ENCODE measurements at regions not wholly inside any gene's neighbourhood (a gene's known extent, or its start where the extent isn't known, plus 50 kb on each side); places are given as distances from the start of the nearest gene placed in this dataset.

DNA sequence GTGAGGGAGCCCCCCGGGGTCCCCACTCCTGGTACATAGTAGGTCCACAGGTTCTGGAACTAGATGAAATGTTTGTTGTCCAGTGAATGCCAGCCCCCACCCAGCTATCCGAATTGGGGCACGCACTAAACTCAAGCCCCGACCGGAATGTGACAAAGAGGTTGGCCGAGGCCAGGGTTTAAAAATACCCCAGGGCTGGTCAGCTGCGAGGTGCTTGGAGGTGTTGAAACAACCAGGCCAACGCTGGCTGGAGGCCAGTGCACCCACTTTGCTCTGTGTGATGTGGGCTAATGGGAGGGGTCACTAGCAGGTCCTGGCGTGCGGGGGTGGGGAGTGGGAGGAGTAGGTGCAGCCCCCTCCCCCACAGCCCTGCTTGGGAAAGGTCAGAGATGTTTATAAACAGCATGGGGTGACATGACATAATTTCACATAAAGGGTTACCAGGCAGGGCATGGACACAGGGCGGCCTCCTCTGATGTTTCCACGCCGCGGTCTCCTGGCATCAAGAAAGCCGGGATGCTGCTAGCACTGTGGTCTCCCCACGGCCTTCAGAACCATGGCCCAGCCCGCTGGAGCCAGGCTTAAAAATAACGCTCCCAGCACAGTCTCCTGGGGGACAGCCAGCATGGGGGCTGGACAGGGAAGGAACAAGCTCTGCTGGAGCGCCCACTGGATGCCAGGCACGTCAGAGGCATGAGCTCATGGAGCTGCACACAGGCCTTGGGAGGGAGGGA, 111.2 kb upstream of the PTPN1 start:
- DNase-seq (ENCODE audit: low read depth in 4 of 4, low spot score in 2 of 4), result no peak

DNA sequence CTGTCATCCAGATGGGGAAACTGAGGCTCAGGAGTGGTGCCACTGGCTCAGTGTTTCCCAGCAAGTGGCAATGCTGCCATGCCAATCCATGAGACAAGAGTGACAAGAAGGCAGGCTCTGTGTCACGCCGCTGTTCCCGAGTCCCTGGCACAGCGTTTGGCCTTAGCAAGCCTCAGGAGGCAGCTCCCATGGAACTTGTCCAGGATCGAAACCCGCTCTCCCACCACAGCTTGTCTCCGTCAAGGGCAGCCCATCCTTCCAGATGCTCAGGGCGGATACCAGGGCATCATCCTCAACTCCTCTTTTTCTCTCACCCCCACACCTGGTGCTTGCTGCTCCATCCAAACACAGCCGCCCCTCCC, 110.6 kb upstream of the PTPN1 start:
- DNase-seq (ENCODE audit: low read depth in 4 of 4, low spot score in 2 of 4), result no peak

DNA sequence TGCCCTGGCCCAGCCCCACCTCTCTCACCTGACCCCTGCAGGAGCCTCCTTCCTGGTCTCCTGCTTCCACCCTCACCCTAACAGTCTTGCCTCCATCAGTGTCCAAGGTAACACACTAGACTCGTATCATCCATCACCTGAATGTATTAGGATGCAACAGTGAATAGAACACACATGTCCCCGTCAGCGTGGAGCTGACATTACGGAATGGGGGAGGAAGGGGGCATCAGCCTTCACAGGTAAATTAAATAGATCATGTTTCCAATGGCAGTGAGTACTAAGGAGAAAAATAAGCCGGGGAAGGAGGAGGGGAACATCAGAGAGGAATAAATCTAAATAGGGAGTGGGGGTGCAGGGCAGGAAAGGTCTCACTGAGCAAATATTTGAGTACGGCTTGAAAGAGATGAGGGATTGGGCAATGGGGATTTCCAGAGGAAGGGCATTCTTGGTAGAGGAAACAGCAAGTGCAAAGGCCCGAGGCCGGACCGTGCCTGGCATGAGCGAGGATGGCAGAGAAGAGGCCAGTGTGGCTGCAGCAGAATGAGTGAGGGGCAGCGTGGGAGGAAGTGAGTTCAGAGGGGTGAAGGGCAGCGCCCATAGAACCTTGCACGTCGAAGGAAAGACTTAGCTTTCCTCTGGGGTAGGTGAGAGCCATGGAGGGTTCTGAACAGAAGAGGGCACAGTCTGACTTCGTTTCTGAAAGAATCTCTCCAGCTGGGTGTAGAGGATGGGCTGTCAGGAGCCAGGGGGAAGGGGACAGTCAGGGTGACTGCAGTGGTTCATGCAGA, 110.1 kb upstream of the PTPN1 start:
- DNase-seq (ENCODE audit: low read depth in 4 of 4, low spot score in 2 of 4), result no peak

DNA sequence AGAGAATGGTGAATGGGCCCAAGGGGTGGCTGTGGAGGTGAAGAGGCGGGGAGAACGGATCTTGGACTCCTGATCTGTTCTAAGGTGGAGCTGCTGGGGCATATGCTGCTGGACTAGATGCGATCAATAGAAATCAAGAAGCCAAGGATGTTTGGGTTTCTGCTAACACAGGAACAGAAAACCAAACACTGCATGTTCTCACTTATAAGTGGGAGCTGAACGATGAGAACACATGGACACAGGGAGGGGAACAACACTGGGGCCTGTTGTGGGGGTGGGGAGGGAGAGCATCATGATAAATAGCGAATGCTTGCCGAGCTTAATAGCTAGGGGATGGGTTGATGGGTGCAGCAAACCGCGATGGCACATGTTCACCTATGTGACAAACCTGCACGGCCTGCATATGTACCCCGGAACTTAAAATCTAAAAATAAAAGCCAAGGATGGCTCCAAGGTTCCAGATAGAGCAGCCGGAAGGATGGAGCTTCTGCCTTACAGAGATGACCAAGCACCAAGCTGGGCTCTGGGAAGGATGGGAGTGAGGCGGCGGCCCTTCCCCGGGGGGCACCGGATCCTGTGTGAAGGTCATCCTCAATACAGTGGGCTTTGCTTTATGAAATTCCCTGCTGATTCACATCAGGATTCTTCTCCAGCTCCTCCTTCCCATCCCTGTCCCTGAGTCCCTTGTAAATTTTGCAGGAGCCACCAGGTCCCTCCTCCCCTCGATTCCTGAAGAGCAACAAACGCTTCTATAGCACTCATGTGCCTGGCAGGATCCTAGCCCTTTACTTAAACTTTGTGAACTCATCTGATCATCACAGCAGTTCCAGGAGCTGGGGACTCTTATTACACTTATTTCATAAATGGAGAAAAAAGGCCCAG, 109.2 kb upstream of the PTPN1 start:
- DNase-seq (ENCODE audit: low read depth in 4 of 4, low spot score in 2 of 4), result no peak

DNA sequence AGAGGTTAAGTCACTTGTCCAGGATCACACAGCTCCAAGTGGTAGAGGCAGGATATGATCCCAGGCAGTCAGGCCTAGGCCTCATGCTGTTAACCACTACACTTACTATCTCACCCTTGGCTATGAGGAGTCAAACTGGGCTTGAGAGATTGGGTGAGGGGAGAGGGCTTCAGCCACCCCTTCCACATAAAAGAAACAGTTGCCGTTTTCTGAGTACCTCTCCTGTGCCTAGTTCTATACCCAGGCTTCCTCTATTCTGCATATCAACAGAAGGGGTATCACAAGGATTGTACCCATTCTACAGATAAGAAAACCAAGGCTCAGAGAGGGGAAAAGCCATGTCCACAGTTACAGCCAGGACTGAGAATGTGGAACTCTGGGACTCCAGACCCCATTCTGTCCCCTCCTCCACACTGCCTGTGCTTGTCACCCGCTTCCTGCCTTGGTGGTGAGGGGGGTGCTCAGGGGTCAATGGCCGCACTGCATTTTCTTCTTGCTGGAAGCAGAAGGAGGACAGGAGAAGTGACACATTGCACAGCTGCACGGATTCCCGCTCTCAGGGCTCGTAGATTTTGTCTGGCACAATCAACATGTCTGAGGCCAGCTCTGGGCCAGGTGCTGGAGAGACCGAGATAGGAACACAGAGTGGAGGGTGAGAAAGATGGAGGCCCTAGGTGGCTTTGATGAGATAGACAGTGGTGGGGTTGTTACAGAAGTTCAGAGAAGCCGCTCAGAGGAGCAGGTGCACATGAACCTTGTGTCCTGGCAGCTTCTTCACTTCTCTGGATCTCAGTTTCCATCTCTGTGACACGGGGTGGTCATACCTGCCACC, 108.4 kb upstream of the PTPN1 start:
- DNase-seq (ENCODE audit: low read depth in 4 of 4, low spot score in 2 of 4), result no peak

DNA sequence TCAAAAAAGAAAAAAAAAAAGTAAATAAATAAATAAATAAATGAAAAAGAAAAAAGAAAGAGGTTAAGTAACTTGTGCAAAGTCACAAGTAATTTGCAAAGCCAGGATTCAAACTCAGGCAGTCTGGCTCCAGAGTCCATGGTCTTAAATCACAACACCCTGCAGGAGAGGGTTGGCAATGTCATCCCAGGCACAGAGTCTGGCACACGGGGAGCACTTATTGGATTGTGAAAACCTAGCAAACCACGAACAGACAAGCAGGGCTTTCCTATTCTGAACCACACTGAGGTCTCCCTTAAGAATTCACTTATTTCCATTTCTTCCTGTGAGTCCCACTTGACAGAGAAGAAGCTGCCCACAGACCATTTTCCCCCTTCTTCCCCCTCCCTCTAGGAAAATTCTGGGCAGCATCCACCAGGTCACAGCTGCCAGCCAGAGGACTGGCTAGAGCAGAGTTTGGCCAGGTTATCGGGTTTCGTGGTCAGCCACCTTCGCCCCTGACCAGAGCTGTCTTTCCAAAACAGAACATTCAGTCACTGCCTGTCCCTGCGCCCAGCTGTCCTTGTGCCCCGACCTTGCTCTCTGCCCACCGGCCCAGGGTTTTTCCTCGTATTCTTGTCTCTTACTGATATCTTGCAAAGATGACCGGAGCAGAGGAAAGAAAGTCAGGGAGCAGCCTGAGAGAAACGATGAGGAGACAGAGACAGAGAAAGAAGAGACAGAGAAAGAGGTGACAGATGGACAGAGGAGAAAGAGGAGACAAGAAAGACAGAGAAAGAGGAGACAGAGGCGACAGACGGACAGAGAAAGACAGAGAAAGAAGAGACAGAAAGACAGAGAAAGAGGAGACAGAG, 106.4 kb upstream of the PTPN1 start:
- no peak for DNase-seq (ENCODE audit: low read depth in 4 of 4, low spot score in 2 of 4)

DNA sequence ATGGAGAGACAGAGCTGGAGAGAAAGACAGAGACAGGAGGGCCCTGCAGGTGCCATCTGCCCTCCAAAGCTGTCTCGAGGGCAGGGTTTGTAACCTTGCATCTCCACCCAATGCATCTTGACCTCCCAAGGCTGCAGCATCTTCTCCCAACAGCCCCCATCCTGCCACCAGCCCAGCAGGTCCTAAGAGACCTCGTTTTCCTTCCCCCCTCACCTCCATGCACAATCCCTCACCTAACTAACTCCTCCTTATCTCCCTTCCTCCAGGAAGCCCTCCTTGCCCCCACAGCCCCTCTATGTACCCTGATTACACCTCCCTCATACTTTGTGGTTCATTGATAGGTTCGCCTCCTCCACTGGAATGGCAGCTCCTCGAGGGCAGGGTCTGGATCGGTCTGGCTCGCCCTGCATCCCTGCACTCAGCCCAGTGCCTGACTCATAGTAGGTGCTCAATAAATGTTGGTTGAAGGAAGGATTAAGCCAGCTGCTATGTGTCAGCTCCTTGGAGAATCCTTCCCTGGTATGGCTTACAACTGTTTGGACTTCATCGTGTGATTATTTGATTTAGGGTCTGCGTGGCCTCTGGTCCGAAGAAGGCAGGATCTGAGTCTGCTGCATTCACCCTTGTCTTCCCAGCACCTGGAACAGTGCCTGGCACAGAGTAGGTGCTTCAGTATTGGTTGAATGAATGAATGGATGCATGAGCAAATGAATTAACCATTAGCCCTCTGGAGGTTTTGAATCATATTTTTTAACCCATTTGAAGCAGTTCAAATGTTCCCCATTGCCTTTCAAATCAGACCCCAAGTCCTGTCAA, 105.6 kb upstream of the PTPN1 start:
- no peak for DNase-seq (ENCODE audit: low read depth in 4 of 4, low spot score in 2 of 4)

DNA sequence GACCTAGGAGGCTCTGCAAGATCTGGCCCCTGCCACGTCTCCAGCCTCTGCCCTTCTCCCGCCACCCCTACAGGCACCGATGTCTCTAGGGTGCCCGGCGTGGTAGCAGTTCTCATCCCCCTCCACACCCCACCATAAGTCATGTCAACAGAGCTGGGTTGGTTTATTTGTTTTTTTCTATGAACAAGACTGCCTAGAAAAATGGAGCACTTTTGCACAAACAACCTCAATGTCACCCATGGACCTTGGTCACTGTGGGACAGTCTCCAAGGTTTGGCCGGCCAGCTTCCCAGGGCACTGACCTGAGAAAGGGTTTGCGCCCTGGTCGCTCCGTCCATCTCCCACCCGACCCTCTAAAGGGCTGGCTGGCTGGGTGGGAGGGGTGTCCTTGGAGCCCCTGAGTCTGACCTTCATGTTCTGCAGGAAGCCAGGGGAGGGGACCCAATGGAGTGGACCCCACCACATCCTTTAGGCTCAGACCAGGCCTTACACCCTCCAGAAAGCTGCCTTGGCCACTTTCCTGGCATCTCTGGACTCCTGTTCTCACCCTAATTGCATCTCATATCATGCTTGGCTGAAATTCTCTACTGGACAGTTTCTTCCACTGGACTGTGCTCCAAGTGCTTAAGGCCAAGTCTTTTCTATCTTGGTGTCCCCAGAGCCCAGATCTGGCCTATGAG, 104.8 kb upstream of the PTPN1 start:
- no peak for DNase-seq (ENCODE audit: low read depth in 4 of 4, low spot score in 2 of 4)

DNA sequence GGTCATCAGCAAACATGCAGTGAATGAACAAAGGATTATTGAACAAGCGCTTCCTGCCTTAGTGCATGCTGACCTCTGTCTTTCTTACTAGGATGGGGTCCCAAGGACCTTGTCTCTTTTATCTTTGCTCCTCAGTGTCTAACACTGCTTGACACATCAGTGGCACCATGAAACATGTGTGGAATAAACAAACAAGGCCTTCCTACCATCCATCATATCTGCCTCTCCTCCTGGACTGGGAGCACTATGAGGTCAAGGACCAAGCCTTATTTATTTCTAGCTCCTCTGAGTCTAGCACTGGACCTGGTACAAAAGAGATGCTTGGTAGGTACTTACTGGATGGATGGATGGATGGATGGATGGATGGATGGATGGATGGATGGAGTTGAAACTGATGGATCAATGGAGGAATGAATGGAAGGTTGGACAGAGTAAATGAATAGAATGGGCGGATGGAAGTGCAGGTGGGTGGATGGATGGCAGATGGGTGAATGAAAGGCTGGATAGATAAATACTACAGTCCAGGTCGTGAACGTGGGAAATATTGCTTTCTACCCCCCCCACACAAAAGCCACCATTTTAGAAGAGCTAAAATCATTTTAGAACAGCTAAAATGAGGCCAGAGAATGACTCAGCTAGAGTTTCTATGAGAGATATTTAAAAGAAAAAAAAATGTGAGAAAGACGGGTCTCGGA, 104.1 kb upstream of the PTPN1 start:
- no peak for DNase-seq (ENCODE audit: low read depth in 4 of 4, low spot score in 2 of 4)

DNA sequence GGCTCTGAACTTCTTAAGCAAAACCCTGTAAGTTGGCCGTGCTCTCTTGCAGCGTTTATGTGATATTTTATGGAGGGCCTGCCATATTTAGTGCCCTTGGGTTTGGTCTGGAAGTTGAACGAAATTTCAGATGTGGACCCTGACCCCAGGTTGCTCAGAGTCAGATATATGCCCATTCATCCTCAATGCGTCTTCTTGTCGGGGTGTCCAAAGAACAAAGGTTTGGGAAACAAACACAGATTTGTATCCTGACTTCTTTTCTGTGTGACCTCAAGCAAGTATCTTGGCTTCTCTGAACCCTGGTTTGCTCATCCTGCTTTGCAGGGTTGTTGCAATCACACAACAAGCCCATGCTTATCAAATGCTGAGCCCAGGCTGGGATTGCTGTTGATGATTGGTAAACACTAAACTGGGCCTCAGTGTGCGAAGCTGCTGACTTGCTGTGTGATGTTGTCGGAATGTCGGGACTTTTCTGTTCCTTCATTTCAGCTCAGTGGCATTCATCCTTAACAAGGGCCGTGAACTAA, 103.5 kb upstream of the PTPN1 start:
- no peak for DNase-seq (ENCODE audit: low read depth in 4 of 4, low spot score in 2 of 4)

DNA sequence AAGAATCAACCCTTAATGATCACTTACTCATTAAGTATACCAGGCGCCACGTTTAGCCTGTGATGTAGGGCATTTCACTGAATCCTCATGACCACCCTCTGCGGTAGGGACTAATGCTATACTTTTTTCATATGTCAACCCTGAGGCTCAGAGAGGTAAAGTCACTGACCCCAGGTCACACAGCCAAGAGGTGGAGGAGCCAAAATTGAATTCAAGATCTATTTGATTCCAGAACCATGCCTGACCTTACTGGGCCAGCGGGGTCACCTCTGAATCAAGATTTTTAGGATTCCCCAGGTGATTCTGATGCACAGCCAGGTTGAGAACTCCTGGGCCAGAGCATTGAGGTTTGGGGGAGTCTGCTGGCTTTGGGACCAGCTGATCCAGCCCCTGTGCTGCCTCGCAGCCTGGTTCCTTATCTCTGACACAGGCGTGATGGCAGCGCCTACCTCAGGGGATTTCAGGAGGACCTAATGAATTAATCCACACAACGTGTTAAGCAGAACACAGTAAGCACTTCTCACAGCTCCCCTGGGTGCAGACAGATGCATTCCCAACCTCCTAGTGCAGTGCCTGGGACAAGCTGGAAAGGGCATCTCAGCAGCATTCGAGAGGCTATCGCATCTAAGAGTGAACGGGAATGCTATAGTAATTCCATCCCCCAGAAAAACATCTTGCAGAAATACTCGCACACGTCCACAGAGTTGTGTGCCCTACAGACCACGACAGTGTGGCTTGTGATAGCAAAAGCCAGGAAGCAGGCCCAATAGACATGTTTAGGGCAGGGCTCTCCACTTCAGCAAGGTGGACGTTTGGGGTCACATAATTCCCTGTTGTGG, 101.4 kb upstream of the PTPN1 start:
- no peak for DNase-seq (ENCODE audit: low read depth in 4 of 4, low spot score in 2 of 4)

DNA sequence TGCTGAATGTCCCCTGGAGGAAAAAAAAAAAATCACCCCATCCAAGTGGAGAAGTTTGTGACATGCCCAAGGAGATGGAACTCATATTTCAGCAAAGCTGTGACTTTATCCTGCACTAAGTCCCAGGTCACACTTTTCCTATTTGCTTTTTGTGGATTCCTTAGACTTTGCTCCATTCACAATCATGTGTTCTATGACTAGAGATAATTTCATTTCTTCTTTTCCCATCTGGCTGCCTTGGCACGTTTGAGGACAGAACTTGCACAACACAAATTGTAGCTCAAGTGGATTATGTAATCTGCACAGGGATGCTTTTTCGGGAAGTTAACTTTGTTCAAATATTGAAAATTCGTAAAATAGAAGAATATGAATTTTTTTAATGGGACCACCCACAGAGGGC, 100.7 kb upstream of the PTPN1 start:
- no peak for DNase-seq (ENCODE audit: low read depth in 4 of 4, low spot score in 2 of 4)

DNA sequence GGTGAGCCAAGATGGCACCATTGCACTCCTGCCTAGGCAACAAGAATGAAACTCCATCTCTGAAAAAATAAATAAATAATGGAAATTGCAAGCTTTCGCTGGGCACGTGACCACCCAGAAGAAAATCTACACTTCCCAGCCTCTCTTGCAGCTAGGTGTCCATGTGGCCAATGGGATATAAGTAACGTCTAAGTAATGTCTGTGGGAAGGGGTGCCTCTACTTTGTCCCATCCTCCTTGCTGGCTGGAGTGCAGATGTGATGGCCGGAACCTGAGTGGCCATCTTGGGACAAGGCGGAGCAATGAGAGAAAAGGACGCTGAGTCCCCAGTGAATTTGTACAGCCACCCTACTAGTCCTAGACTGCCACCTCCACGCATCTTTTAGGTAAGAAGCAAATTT, 99.8 kb upstream of the PTPN1 start:
- DNase-seq (ENCODE audit: low read depth in 4 of 4, low spot score in 2 of 4), result no peak

DNA sequence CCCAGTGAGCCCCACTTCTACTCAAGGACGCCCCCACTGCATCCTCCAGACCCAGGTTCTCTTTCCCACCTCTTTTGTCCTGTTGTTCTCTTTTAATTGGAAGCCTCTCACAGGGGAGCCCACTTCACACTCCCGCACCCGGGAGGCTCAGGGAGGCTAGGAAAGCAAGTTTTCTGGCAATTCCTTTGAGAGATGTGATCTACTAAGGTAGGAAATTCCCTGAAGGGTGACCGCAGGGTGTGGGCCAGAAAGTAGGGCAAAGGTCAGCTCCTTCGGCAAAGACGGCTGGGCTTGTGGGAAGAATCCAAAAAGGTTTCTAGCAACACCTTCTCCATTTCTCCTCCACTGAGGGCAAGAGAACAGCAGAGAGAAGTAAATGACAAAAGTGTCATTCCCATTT, 98.1 kb upstream of the PTPN1 start:
- no peak for DNase-seq (ENCODE audit: low read depth in 4 of 4, low spot score in 2 of 4)

DNA sequence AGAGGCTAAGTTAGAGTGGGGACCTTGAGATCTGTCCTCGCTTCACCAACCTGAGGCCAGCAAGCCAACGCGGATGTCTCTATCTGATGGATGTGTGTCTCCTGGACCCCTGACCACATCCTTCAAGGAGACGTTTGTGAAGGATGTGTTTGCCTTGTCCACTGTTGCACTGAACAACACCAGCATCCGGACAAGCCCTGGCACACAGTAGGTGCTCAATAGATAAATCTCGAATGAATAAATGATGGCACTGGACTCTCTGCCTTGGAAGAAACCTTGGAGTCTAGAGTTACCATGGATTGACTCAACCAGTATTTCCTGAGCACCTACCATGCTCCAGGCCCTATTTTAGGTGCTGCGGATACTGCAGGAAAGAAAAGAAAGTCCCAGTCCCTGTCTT, 97.7 kb upstream of the PTPN1 start:
- no peak for DNase-seq (ENCODE audit: low read depth in 4 of 4, low spot score in 2 of 4)

DNA sequence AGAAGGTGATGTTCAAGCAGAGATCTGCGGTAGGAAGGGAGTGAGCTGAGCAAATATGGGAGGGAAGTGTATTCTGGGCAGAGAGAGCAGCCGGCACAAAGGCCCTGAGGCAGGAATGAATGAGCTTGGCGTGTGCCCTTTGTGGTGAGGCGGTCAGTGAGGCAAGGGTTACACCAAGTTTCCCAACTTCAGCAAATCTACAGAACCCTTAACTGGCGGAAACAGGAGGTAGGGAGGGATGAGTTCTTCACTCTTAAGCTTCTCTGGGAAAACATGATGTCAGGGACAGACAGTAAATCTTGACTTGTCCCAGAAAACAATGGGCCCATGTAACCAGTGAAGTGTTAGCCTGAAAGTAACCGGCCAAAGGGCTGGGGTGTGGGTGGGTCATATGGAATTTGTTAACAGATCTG, 97.1 kb upstream of the PTPN1 start:
- DNase-seq (ENCODE audit: low read depth in 4 of 4, low spot score in 2 of 4), result no peak

Measured in left renal cortex interstitium (tissue), 4 donors.